Astrocyte of the spinal cord (primary cell): ENCODE measurements at regions not wholly inside any gene's neighbourhood (a gene's known extent, or its start where the extent isn't known, plus 50 kb on each side); places are given as distances from the start of the nearest gene placed in this dataset.

ENCODE experiments used
- DNase-seq: peaks from one replicate; pipeline ENCODE4 v3.0.0; 2011; ENCODE audit warnings: low read depth, low spot score
- H3K4me3 ChIP-seq: 2 replicates; pipeline ENCODE4 v1.5.1; 2011; ENCODE audit warnings: low read depth, mild to moderate bottlenecking, low read length, moderate library complexity
- in situ Hi-C: cut with HindIII; loops from 2 replicates; pipeline ENCODE4 v1.10.0; 2017; ENCODE audit warnings: low sequenced_read_pairs
- TF ChIP-seq, protein P1 (sequence below): IDR thresholded peaks from 2 replicates; pipeline ENCODE4 v1.5.1; 2012; ENCODE audit warnings: low read depth, mild to moderate bottlenecking, low read length, inconsistent platforms

DNA sequence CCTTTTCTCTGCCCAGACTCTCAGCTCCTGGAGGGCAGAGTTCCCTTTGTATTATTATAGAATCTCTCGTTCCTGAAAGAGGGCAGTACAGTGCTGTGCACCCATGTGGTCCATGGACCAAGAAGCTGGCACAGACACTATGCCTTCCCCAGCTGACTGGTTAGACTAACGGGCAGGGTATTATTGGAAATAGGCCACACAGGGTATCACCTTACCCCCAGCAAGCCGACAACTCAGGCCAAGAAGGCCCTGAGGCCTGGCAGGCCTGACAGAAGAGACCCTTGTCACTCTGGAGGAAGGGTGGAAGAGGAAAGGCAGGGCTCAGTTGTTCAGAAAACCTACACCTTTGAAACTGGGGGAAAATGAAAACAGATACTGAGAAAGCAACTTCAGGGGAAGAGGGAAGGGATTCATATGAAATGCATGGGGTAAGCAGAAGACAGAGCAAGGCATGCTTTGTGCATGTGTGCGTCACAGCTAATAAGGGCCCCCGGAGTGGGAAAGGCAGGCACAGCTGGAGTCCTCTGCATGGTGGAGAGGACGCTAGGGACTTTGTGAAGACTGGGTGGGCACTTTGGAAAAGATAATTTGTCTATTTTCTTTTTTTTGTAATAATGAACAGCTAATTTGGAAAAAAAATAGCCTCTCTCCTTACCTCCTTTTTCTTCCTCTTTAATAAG lies 476.8 kb upstream of the CELF4 start:
- in situ Hi-C loops = no loop called here
- DNase-seq = no peak
- no peak overlapping the region for H3K4me3 ChIP-seq
- TF ChIP-seq, protein P1, sequence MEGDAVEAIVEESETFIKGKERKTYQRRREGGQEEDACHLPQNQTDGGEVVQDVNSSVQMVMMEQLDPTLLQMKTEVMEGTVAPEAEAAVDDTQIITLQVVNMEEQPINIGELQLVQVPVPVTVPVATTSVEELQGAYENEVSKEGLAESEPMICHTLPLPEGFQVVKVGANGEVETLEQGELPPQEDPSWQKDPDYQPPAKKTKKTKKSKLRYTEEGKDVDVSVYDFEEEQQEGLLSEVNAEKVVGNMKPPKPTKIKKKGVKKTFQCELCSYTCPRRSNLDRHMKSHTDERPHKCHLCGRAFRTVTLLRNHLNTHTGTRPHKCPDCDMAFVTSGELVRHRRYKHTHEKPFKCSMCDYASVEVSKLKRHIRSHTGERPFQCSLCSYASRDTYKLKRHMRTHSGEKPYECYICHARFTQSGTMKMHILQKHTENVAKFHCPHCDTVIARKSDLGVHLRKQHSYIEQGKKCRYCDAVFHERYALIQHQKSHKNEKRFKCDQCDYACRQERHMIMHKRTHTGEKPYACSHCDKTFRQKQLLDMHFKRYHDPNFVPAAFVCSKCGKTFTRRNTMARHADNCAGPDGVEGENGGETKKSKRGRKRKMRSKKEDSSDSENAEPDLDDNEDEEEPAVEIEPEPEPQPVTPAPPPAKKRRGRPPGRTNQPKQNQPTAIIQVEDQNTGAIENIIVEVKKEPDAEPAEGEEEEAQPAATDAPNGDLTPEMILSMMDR = no peak

DNA sequence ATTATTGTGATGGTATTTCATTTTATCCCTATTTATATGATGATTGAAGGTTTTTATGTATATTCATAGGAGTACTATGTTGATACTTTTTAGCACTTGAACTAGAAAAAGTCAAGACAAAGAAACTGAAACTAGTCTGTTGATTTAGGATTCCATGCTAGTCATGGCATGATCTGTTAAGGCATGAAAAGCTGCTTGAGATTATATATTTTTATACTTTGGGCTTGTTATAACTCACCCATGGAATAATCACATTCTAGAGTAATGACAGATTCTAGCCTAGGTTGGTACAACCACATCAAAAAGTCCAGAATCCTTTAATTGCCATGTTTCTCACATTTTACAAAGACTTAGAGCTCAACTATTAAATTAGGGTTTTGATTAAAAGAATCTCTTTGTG lies 472.6 kb upstream of the CELF4 start:
- TF ChIP-seq, protein P1 = no peak
- no peak overlapping the region for H3K4me3 ChIP-seq
- in situ Hi-C loops = no loop called here
- no peak for DNase-seq

DNA sequence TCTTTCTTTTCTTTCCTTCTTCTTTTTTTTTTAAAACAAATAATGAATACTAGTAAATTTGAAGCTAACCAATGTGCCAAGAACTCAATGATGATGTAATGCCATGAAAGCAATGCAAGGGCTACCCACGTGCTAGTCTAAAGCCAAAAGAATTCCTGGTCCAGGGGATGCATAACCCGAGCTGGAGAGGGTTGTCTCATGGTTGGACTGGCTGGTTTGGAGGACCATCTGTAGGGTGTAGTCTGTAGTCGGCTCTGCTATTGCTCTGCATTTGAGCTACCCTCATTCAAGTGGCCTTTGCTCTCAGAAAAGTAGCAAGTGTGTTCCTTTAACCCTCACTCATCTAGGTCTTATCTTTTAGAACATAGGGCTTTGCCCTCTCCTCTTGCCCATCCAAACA lies 469.6 kb upstream of the CELF4 start:
- DNase-seq = no peak
- TF ChIP-seq, protein P1 = no peak
- no peak overlapping the region for H3K4me3 ChIP-seq
- in situ Hi-C loops = no loop called here

DNA sequence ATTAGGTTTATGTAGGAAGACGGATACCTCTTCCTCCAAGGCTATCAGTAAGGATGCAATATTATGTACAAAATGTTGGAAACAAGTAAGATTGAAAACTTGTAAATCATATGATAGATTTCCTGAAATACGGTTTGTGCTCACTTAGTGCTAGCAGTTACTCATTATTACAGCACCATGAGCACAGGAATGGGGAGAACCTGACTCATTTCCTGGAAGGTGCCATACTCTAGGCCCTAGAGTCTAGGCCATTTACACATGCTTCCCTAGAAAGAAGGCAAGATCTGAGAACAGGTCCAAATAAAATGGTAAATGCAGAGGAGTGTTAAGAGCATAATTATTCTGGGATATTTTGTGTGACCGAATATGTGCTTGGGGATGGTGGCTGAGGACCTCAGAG lies 467.7 kb upstream of the CELF4 start:
- TF ChIP-seq, protein P1 = no peak
- peak; percentile 1 for DNase-seq
- no peak overlapping the region for H3K4me3 ChIP-seq
- in situ Hi-C loops = no loop called here

DNA sequence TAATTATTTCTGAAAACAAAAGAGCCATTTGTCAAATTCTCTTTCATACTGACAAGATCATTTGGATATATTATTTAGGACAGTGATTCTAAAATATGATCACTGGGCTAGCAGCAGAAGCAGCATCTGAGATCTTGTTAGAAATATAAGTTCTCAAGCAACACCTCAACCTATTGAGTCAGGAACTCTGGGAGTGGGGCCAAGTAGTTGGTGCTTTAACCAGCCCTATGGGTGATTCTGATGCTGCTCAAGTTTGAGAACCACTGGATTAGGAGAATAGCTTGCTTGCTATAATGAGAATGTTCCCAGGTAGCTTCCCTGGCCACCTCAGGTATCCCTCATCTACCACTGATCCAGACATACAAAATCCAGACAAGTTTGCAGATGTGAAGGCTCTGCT lies 466.9 kb upstream of the CELF4 start:
- in situ Hi-C loops = no loop called here
- no peak overlapping the region for H3K4me3 ChIP-seq
- no peak for DNase-seq
- TF ChIP-seq, protein P1 = no peak

DNA sequence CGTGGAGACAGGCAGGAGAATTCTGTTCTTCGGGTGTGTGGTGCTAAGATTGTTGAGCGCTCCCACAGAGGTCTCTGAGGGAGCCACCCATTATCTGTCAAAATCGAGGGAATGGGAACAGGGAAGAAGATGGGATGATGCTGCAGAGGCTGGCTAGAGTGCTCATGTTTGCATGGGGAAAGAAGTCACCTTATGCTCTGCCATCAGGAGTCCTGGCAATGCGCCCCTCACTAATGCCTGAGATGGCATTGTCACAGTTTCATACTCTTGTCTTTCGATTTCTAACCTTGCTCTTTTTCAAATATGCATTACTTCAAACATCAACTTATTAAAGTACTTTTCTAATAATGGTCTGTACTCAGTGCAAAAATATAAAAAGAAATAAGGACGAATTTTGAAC lies 463.3 kb upstream of the CELF4 start:
- in situ Hi-C loops = no loop called here
- no peak for DNase-seq
- TF ChIP-seq, protein P1 = no peak
- no peak overlapping the region for H3K4me3 ChIP-seq
